NOMO-1 treated with DMSO at 0.1 percent for 48 hours (cell line): ENCODE measurements at regions not wholly inside any gene's neighbourhood (a gene's known extent, or its start where the extent isn't known, plus 50 kb on each side); places are given as distances from the start of the nearest gene placed in this dataset.
"Not testable (repeated sequence)": the region's sequence is repeated elsewhere in the genome, so short reads cannot be mapped to it uniquely, and the experiment has no call there.

Source experiments
- DNase-seq: peaks from one replicate; lab custom pipeline; 2025; ENCODE audit not compliant: unreplicated experiment; lab: John Stamatoyannopoulos, UW

DNA sequence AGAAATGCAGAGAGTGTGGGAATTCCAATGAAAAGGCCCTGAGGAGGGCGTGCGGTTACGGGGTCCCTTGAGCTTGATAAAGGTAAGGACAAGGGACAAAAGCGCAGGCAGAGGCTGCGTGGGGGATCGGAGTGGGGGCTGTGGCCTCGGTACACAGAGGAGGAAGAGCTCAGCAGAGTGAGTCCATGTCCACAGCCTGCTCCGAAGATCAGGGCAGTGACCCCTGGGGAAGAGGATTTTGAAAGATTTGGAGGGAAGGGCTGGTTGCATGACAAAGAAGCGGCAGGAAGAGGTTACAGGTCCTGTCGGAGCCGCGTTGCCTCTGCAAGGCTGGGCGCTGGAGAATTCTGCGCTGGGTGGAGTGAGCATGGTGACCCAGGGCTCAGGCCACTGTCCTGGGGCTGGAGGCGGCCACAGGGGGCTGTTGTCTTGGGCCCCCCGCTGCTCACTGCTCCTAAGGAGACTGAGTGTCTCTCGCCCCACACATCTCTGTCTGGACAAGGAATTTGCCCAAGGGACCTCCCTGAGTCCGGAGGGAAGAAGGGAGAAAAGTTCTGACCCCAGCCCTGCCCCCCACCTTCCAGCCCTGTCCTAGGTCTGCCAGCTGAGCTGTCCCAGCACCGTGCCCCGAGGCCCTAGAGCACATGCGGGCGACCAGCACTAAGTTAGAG, 69.8 kb upstream of the INSIG1 start:
- no peak for DNase-seq

- no peak for DNase-seq
Measured at GRCh38 chr7:155228459-155228845, 69.2 kb upstream of the INSIG1 start.

DNA sequence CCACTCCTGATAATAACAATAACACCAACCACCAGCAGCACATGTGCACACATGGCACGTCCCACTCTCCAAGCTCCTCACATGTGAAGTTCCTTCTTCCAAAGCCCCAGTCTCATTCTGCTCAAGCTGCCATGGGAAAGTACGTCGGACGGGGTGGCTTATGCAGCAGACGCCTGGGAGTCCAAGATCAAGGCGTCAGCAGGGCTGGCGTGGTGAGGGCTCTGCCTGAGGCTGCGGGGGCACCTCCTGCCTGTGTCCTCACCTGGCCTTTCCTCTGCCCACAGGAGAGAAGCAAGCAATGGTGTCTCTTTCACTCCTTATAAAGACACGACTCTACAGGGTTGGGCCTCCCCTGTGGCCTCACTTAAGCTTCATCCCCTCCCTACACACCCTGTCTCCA, 68.8 kb upstream of the INSIG1 start:
- DNase-seq: no peak

DNA sequence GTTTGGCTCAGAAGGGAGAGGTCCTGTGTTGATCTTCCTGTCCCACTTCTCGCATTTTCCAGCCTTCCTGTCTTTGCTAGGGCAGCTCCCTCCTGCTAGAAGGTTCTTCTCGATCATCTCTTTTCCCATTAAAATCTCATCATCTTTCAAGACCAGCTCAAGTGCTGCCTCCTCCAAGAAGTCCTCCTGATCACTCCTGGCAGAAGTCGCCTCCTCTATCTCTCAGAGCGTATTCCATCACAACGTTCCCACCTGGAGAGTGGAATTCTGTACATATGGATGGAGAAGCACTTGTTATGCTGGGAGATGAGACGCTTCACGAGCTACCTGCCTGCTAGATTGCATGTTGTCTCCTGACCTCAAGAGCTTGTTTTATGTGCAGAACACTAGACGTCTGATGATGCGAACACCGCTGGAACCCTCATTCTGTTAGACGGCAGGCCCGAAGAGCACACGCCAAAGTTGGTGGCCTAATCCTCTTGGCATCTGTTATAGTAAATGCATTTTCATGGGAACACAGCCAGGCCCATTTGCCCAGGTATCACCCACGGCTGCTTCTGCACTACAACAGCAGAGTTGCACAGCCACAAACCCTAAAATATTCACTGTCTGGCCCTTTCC, 68.0 kb upstream of the INSIG1 start:
- DNase-seq: no peak

GRCh38 chr7:155230169-155230593, 67.5 kb upstream of the INSIG1 start:
- DNase-seq: no peak

DNA sequence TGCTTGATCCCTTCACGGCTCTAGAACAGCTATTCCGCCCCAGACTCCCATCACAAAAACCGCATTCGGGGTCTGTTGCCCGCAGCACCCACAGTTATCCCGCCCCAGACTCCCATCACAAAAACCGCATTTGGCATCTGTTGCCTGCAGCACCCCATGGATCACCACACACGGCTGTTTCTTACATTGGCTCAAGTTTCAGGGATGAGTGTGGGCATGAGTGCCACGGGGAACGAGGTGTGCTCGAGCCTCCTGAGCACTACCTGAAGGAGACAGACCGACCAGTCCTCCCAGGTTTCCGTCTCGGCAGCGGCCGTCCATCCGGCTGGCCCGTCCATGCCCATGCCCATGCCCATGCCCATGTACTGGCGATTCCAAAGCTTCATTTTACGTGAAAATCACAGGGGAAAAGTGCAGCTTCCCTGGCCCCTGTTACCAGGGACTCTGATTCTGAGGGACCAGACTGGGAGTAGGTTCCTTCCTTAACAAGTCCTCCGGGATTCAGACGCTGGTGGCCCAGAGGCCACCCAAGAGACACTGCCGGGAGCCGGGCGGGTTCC, 66.4 kb upstream of the INSIG1 start:
- DNase-seq: no peak

GRCh38 chr7:155231941-155232340, 65.7 kb upstream of the INSIG1 start:
- DNase-seq: no peak

GRCh38 chr7:155232911-155233310, 64.8 kb upstream of the INSIG1 start:
- no peak for DNase-seq

GRCh38 chr7:155233311-155234157, 64.1 kb upstream of the INSIG1 start:
- no peak for DNase-seq

GRCh38 chr7:155234158-155234492, 63.6 kb upstream of the INSIG1 start:
- no peak for DNase-seq

DNA sequence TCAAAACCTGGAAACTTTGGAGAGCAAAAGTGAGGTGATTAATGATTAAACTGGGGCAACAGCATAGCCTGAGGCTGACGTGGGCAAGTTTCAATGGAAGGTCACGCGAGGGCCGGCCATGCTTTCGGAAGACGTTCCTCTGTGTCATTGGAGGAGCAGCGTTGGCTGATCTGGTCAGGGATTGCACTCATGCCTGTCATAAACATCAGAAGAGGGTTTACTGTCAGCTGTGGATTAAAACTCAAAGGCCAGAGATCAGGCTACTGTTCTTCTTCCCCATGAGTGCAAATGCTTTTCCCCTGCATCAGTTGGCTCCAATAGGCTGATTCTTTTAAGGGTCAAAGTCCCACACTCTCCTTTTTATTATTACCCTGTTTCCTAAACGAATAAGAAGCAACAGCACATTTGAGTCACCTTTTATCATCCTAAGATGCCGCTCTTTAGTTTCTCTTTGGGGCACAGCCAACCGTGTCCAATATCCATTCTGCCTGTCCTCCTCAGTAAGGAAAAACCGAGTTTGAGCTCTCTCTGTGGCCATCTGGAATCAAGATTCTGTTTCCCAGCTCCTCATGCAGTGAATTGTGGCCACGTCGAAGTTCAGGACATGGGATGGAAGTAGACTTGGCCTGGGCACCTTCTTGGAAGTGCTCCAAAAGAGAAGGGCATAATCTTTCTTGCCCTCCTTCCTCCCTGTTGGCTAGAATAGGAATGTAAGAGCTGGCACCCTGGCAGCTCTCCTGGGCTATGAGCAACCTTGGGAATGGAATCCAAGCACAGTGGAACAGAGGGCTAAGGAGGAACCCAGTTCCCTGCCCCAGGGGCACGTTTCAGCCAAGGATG, 62.5 kb upstream of the INSIG1 start:
- DNase-seq: no peak

DNA sequence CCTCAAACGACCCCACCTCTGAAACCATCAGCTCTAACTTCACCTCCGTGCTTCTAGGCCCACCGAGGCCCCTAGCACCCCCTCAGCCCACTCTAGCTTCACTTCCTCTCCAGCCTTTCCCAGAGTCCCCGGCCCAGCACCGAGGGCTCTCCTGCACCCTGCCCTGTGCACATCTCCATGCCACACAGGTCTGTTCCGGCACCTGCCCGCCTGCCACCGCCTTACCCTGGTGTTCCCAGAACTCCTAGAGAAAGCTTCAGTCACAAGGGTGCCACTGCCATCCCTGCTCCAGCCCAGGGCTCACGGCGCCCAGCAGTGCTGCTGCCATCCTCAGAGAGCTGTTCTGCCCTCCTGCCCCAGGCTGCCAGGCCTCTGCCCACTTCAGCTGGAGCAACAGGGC, 61.3 kb upstream of the INSIG1 start:
- DNase-seq: no peak

DNA sequence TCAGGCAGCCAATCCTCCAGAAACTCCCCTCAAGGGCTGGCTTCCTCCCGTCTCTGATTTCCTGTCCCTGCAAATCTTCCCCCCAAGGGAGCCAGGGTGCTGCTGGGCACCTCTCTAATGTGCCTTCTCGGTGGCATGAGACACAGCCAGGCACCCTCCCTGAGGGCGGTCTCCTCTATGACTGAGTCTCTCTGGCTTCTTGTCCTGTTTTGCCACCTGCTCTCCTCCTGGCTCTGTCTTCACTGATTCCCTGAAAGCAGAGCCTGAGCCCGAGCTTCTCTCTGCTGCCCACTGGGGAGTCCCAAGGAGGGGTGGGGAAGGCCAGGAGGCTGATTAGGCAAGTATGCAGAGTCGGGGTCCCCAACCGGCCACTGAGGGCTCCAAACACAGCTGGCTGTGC, 60.4 kb upstream of the INSIG1 start:
- DNase-seq: no peak

DNA sequence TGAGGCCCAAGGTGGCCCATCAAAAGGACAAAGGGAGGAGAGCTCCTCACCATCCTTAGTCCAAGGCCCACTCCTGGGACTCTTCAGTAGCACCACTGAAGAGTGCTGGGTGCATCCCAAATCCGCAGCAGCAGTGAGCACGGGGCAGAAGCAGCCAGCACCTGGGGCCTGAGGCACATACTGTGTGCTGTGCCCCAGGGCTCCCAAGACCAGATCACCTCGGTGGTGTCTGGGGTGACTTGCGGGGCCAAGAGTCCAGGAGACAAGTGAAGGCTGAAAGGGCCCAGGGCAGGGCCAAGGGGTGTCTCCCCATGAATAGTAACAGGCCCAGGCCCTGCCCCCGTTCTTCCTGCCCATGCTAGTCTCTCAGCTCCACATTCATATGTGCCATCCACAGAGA, 59.9 kb upstream of the INSIG1 start:
- DNase-seq: no peak

GRCh38 chr7:155239431-155240087, 58.1 kb upstream of the INSIG1 start:
- not testable (repeated sequence) for DNase-seq

DNA sequence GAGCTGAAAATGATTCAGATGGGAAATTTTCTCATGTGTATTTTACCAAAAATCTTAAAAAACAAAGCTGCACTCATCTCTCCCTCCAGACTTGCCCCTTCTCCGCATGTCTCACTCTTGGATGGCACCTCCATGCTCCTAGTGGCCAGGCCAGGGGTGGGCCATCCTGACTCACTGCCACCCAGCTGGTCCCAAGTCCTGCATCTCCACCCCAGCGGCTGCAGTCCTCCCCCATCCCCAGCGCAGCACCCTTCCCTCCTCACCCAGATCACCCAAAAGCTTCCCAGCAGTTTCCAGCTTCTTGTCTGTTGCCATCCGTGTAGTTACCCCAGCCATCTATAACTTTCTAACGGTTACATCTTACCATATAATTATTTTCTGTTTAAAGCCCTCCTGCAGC, 53.0 kb upstream of the INSIG1 start:
- no peak for DNase-seq

DNA sequence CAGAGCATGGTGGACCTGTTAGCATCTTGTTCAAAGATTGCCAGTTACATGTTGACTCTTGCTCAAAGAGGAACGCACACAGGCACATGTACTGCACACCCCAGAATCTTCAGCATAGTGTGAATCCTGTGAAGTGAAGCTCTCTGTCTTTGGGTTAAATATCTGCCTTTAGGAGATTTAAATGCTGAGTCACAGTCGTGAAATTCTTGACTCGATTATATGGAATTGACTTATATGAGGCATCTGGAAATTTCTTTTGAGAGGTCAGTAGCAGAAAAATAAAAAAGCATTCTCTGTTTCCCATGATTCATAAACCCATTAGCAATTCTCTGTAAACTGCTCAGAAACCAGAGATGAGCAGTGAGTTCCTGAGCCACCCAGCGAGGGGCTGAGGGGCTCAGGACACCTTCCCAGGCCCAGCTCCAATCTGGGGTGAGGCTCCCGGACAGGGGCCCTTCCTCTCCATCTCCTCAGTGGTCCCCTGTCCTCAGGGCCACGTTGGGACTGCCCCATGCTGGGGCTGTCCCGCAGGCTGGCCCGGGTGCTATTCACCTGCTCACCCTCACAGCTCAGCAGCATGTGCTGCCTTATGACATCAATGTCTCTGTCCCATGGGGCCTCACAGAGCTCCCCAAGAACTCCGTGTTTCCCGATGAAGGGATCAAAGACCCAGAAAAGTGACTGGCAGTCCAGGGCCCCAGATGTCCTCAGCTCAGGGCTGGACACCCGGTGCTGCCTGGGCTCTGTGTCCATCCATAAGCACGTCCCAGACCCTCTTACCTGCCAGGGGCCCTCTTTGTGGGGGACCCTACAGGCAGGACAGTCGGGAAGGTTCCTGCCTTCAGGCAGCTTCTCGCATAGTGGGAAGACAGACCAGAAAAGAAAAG, 50.0 kb upstream of the INSIG1 start:
- no peak for DNase-seq
